H1 (cell line): ENCODE measurements at regions not wholly inside any gene's neighbourhood (a gene's known extent, or its start where the extent isn't known, plus 50 kb on each side); places are given as distances from the start of the nearest gene placed in this dataset.

ENCODE experiments used
- CTCF ChIP-seq, 3 experiments: IDR thresholded peaks; 1 replicate in 2 of 3; 2 replicates in 1 of 3; pipeline versions ENCODE4 v1.5.1 to v1.6.1; 2011; ENCODE audit warnings: low read length in 3 of 3, mild to moderate bottlenecking in 3 of 3, inconsistent platforms in 2 of 3, low read depth in 1 of 3, moderate library complexity in 1 of 3; ENCODE audit not compliant: insufficient read depth in 1 of 3; ENCODE audit errors: control extremely low read depth in 1 of 3
- EGR1 ChIP-seq: IDR thresholded peaks from 2 replicates; pipeline ENCODE4 v1.6.1; 2011; ENCODE audit warnings: low read depth, low read length, borderline replicate concordance
- MAFK ChIP-seq: IDR thresholded peaks from 2 replicates; pipeline ENCODE4 v1.6.1; 2012; ENCODE audit warnings: low read depth, mild to moderate bottlenecking, improper control_type of control experiment, low read length

GRCh38 chr12:89883630-89884389 lies 175.2 kb upstream of the ATP2B1 start:
- TF ChIP-seq MAFK (no peak), CTCF (IDR thresholded peaks at IDR 0.05; ENCODE audit: control extremely low read depth in 1 of 3, insufficient read depth in 1 of 3, low read depth in 1 of 3, low read length in 3 of 3) (no peak), EGR1 (peak; percentile 4; the same call in 1 of the 2 replicates)
